HFF-Myc (cell line): ENCODE measurements at regions not wholly inside any gene's neighbourhood (a gene's known extent, or its start where the extent isn't known, plus 50 kb on each side); places are given as distances from the start of the nearest gene placed in this dataset.

ENCODE experiments used
- DNase-seq: peaks from one replicate; pipeline ENCODE4 v3.0.0-alpha.2; 2011; ENCODE audit warnings: low read depth; ENCODE audit errors: extremely low read depth
- H3K4me3 ChIP-seq: replicated peaks from 2 replicates; pipeline ENCODE4 v1.5.1; 2011; ENCODE audit warnings: low read depth, mild to moderate bottlenecking, control low read depth, low read length
- TF ChIP-seq, protein P1 (sequence below): IDR thresholded peaks from 2 replicates; pipeline ENCODE4 v1.5.1; 2012; ENCODE audit warnings: mild to moderate bottlenecking, low read depth, low read length, control low read depth; ENCODE audit errors: missing control alignments

GRCh38 chr4:15215109-15215508, 212.7 kb upstream of the C1QTNF7 start:
- no peak overlapping the region for H3K4me3 ChIP-seq
- no peak for DNase-seq
- TF ChIP-seq, protein P1, sequence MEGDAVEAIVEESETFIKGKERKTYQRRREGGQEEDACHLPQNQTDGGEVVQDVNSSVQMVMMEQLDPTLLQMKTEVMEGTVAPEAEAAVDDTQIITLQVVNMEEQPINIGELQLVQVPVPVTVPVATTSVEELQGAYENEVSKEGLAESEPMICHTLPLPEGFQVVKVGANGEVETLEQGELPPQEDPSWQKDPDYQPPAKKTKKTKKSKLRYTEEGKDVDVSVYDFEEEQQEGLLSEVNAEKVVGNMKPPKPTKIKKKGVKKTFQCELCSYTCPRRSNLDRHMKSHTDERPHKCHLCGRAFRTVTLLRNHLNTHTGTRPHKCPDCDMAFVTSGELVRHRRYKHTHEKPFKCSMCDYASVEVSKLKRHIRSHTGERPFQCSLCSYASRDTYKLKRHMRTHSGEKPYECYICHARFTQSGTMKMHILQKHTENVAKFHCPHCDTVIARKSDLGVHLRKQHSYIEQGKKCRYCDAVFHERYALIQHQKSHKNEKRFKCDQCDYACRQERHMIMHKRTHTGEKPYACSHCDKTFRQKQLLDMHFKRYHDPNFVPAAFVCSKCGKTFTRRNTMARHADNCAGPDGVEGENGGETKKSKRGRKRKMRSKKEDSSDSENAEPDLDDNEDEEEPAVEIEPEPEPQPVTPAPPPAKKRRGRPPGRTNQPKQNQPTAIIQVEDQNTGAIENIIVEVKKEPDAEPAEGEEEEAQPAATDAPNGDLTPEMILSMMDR = no peak

DNA sequence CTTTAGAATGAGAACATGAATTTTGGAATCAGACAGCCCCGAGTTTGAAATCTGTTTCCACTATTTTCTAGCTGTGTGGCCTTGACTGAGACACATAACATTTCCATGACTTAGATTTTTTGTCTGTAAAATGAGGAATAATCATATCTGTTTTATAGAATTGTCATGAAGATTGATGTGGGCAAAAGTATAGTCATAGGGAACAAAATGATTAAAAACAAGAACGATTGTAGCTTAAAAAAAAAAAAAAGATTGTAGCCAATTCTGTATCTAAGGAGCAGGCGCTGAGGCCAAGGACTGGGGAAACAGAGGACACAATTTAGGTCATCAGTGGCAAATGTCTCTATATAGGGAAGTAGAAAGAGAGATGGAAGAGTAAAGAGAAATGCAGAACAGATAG, 201.6 kb upstream of the C1QTNF7 start:
- TF ChIP-seq, protein P1 = no peak
- no peak overlapping the region for H3K4me3 ChIP-seq
- DNase-seq = no peak

DNA sequence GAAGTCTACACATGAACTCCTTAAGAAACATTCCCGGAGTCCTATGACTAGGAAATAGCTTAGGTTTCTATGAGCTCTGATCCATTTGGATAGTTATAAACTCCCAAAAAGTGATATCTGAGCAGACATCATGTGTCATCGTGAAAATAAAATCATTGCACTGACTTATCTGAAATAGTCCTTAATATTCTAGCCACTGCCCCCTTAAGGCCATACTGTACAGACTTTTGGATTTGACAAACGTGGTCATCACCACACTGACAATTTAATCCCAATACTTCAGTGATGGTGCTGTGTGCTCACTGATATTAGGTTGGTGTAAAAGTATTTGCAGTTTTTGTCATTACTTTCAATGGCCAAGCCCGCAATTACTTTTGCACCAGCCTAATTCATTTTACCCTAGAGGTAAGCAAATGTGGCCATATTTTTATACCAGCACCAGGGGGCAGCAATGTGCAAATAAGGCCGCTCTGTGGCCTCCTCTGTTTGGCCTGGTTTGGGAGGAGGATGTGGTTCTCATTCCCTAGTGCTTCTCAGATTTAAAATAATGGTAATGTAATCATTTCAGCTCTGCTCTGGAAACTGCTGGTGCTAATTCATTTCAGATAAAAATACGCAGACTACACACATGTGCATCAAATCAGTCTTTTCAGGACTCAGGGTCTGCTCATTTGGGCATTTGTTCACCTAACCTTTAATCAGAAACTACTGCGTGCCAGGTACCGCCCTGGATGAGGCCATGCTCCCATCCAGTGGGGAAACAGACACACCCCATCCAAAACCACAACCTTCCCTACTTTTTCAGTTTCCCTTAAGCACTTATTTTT, 196.4 kb upstream of the C1QTNF7 start:
- TF ChIP-seq, protein P1 = peak; percentile 78
- no peak overlapping the region for H3K4me3 ChIP-seq
- peak; percentile 74 for DNase-seq

DNA sequence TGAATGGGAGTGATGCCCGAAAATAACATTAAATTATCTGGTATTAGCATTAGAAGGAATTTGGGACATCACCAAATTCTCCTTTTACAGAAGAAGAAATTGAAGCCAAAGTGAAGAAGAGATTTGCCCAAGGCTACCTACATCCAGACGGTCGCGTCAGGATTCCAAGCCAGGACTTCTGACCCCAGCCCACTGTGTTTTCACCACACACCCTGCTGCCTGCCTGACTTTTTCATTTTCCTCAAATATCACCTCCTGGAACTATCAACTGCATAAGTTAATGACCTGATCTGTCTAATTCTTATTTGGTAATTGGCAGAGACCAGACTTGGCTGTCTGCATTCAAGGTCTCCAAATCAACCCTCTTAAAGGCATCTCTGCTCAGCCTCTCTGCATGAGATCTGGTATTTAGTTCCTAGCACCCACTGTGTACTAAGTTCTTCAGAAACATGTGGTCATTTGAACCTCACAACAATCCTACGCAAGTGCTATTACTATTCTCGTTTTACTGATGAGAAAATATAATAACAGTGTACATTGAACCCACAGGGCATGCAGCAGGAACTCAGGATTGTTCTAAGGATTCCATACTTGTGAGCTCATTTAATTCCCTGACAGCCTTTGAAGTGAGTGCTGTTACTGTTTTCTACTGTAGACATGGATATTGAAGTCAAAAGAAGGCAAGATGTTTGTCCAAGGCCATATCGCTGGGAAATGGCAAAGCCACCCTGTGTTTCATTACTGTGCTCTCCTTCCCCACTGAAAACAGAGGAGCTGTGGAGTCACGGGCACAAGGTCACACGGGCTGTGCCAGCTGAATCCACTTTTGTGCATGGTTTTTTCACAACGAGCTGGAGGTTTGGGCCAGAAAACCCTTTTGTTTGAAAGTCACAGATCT, 195.2 kb upstream of the C1QTNF7 start:
- no peak for DNase-seq
- TF ChIP-seq, protein P1 = no peak
- no peak overlapping the region for H3K4me3 ChIP-seq

DNA sequence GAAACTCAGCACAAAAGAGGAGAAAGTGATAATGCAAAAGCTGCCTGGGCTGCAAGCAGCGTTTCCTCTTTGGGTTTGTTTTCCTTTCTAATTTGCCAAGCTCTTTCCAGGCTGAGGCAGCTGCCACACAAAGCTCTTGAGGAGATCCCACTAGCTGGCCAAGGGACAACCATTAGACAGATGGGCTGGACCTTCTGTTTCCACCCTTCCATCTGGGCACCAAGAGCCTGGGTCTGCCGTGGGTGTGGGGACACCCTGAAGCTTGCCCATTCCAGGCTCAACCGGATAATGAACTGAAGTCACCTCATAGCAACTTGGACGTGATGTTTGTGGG, 194.6 kb upstream of the C1QTNF7 start:
- TF ChIP-seq, protein P1 = no peak
- no peak for DNase-seq
- H3K4me3 ChIP-seq = no peak overlapping the region

DNA sequence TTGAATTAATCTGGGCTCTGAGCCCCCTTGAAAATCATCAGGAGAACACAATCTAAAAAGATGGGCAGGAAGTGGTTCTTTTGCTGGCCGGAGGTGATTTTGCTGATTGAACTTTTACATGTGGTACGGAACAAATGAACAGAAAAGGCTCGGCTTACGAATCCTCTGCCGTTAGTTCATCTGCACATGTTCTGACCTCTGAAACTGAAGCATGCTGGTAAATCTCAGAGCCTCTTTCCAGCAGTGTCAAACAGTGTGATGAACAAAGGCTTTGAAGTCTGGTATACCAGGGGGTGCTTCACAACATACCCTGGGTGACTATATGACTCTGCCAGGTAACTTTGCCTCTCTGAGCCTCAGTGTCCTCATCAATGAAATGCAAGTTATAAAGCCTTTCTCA, 194.2 kb upstream of the C1QTNF7 start:
- no peak for DNase-seq

More for the DNA sequence above, 194.2 kb upstream of the C1QTNF7 start:
- TF ChIP-seq, protein P1 = no peak
- H3K4me3 ChIP-seq = no peak overlapping the region
